Left ventricle myocardium inferior (tissue), 1 donor: ENCODE measurements at regions not wholly inside any gene's neighbourhood (a gene's known extent, or its start where the extent isn't known, plus 50 kb on each side); places are given as distances from the start of the nearest gene placed in this dataset.

ENCODE experiments used
- DNase-seq: peaks from one replicate; pipeline ENCODE4 v3.0.0-alpha.2; 2020
- H3K27ac ChIP-seq: fragments of 200-600 bp; replicated peaks from 2 replicates; pipeline ENCODE4 v1.8.0; 2021
- H3K27me3 ChIP-seq: fragments of 200-600 bp; 2 replicates; pipeline ENCODE4 v1.8.0; 2021; ENCODE audit warnings: low read depth
- H3K36me3 ChIP-seq: fragments of 200-600 bp; 2 replicates; pipeline ENCODE4 v1.8.0; 2021
- H3K4me1 ChIP-seq: fragments of 200-600 bp; 2 replicates; pipeline ENCODE4 v1.8.0; 2021
- H3K4me3 ChIP-seq: fragments of 200-600 bp; 2 replicates; pipeline ENCODE4 v1.8.0; 2021; ENCODE audit warnings: mild to moderate bottlenecking, moderate library complexity
- H3K9me3 ChIP-seq: fragments of 200-600 bp; replicated peaks from 2 replicates; pipeline ENCODE4 v1.8.0; 2021
- CTCF ChIP-seq: fragments of 200-600 bp; IDR thresholded peaks from 2 replicates; pipeline ENCODE4 v1.8.0; 2021; ENCODE audit warnings: antibody characterized with exemption, mild to moderate bottlenecking, borderline replicate concordance
- intact Hi-C: fragments of 100-400 bp; cut with micrococcal nuclease; formaldehyde crosslinking; loops from one replicate; pipeline ENCODE4 v1.11.0; 2022
- donor health status: DM: no; HTN: yes; CAD: no; lungs with severe emphysema.

- H3K4me3 ChIP-seq = no peak overlapping the region
- intact Hi-C loops = no loop called here
- no peaks in the 10 kb centered on the region for H3K4me1 ChIP-seq
- H3K27ac ChIP-seq = no peak overlapping the region
- H3K27me3 ChIP-seq = no peaks in the 10 kb centered on the region
- no peak for TF ChIP-seq CTCF
- no peaks in the 10 kb centered on the region for H3K36me3 ChIP-seq
- H3K9me3 ChIP-seq = no peaks in the 10 kb centered on the region
- no peak for DNase-seq
Measured at GRCh38 chr15:98043160-98044014, 82.9 kb downstream of the ARRDC4 start.

- no peak for TF ChIP-seq CTCF
- intact Hi-C loops = no loop called here
- no peak for DNase-seq
Measured at GRCh38 chr15:98051734-98052133, 91.2 kb downstream of the ARRDC4 start.

GRCh38 chr15:98057453-98057852 is 97.0 kb downstream of the ARRDC4 start:
- Histone ChIP-seq H3K4me1 (no peaks in the 10 kb centered on the region), H3K4me3 (no peak overlapping the region), H3K9me3 (peaks cover 42% of the 10 kb centered on the region), H3K27ac (no peak overlapping the region), H3K36me3 (no peaks in the 10 kb centered on the region), H3K27me3 (no peaks in the 10 kb centered on the region)
- DNase-seq = no peak
- intact Hi-C loops = no loop called here
- TF ChIP-seq CTCF = no peak

More at GRCh38 chr15:98051734-98052133, 91.2 kb downstream of the ARRDC4 start:
- Histone ChIP-seq H3K4me3 (no peak overlapping the region), H3K36me3 (no peaks in the 10 kb centered on the region), H3K4me1 (no peaks in the 10 kb centered on the region), H3K27me3 (peaks cover 15% of the 10 kb centered on the region), H3K27ac (no peak overlapping the region), H3K9me3 (peaks cover 15% of the 10 kb centered on the region)

GRCh38 chr15:98062869-98063268 is 102.4 kb downstream of the ARRDC4 start:
- intact Hi-C loops = no loop called here
- no peak overlapping the region for H3K4me3 ChIP-seq

GRCh38 chr15:98063315-98063714 is 102.8 kb downstream of the ARRDC4 start:
- H3K4me1 ChIP-seq = no peaks in the 10 kb centered on the region
- TF ChIP-seq CTCF = no peak
- H3K4me3 ChIP-seq = no peak overlapping the region
- DNase-seq = no peak
- intact Hi-C loops = no loop called here
- peaks cover 17% of the 10 kb centered on the region for H3K9me3 ChIP-seq
- H3K36me3 ChIP-seq = no peaks in the 10 kb centered on the region
- no peak overlapping the region for H3K27ac ChIP-seq
- peaks cover 31% of the 10 kb centered on the region for H3K27me3 ChIP-seq

More at GRCh38 chr15:98062869-98063268, 102.4 kb downstream of the ARRDC4 start:
- Histone ChIP-seq H3K27ac (no peak overlapping the region), H3K4me1 (no peaks in the 10 kb centered on the region), H3K9me3 (peaks cover 22% of the 10 kb centered on the region), H3K36me3 (no peaks in the 10 kb centered on the region), H3K27me3 (peaks cover 31% of the 10 kb centered on the region)
- DNase-seq = no peak
- no peak for TF ChIP-seq CTCF
